ENCODE measurements at regions not wholly inside any gene's neighbourhood (a gene's known extent, or its start where the extent isn't known, plus 50 kb on each side); places are given as distances from the start of the nearest gene placed in this dataset.
"Not testable (repeated sequence)": the region's sequence is repeated elsewhere in the genome, so short reads cannot be mapped to it uniquely, and the experiment has no call there.

DNA sequence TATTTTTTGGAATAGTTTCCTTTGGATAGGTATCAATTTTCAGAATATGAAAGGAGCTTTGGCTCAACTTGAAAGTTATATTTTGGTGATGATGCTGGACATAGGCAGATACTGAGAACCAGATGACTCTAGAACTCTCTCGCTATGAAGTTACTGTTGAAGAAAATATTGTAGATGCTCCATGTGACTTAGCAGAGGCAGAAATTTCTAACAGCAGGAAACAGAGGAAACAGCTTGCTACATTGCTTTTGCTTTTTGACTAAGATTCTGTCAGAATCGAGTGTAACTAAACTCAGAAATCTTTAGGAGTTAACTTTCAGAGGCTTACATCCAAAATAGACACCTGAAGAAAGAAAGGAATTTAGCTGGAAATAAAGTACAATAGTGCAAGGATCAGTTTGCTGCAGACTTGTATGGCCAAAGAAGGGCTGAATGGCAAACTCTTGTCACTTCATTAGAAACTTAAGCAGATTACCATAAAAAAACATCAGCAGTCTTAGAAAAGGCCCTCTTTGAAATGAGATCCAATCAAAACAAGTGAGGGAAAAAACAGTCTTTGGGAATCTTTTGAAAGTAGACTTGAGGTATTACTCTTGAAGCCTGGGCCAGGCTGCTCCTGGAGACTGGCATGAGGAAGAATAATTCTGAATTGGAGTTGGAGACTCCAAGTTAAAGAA, 911.8 kb downstream of the FSCB start:
- no peak for DNase-seq
- TF ChIP-seq CTCF (IDR thresholded peaks at IDR 0.05; ENCODE audit: low read depth, low read length), result no peak
- no peaks in the 10 kb centered on the region for H3K27me3 ChIP-seq

DNA sequence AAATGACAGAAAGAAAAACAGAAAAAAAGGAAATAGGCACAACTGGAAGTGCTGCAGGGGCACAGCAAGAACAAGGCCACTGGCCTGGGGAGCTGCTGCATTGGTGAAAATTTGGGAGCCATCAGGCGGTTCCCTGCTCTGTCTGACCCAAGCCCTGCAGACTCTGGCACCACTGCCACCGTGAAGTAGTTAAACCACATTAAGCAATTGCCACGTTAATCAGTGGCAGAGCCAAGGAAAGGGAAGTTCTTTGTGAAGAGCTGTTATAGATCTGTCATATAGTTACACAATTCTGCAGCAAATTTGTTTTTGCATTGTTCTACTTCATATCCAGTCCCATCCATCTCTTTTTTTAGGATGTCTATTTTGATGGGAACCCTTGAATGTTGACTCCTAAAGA, 915.3 kb downstream of the FSCB start:
- Histone ChIP-seq H3K4me3 (ENCODE audit: low read depth, low read length) (no peak overlapping the region), H3K27me3 (no peaks in the 10 kb centered on the region), H3K9me3 (peaks cover under 1% of the 10 kb centered on the region; the same call in 1 of the 2 replicates), H3K4me1 (no peaks in the 10 kb centered on the region), H3K36me3 (no peaks in the 10 kb centered on the region)
- no peak for TF ChIP-seq CTCF (IDR thresholded peaks at IDR 0.05; ENCODE audit: low read depth, low read length)
- DNase-seq, result no peak

More for the DNA sequence above, 911.8 kb downstream of the FSCB start:
- Histone ChIP-seq H3K4me3 (ENCODE audit: low read depth, low read length) (no peak overlapping the region), H3K4me1 (no peaks in the 10 kb centered on the region), H3K36me3 (no peaks in the 10 kb centered on the region), H3K9me3 (peaks cover 3% of the 10 kb centered on the region)

GRCh38 chr14:43587183-43587582, 919.9 kb downstream of the FSCB start:
- H3K27me3 ChIP-seq, result no peaks in the 10 kb centered on the region
- no peak for TF ChIP-seq CTCF (IDR thresholded peaks at IDR 0.05; ENCODE audit: low read depth, low read length)
- H3K9me3 ChIP-seq, result no peaks in the 10 kb centered on the region
- no peak overlapping the region for H3K4me3 ChIP-seq (ENCODE audit: low read depth, low read length)
- DNase-seq, result no peak
- no peaks in the 10 kb centered on the region for H3K36me3 ChIP-seq
- H3K4me1 ChIP-seq, result no peaks in the 10 kb centered on the region

DNA sequence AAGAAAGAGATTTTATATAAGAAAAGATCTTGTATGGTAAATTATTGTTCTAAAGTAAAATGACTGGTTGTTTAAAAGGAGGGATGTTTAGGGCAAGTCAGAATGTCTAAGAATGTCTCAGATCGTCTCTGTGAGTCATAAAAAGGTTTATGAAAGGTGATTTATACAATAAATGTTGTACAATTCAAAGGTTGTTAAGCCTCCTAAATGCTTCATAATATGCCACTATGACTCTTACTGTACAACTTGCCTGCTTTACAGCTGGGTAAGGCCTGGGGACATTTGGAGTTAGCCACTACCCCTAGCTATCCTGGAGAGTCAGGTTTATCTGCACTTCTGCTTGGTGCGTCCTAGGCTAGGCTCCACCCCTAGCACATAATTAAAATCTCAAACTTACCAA, 927.4 kb downstream of the FSCB start:
- H3K4me3 ChIP-seq (ENCODE audit: low read depth, low read length), result no peak overlapping the region
- TF ChIP-seq CTCF (IDR thresholded peaks at IDR 0.05; ENCODE audit: low read depth, low read length), result no peak
- no peaks in the 10 kb centered on the region for H3K36me3 ChIP-seq
- no peaks in the 10 kb centered on the region for H3K4me1 ChIP-seq
- H3K9me3 ChIP-seq, result no peaks in the 10 kb centered on the region
- no peak for DNase-seq
- no peaks in the 10 kb centered on the region for H3K27me3 ChIP-seq

DNA sequence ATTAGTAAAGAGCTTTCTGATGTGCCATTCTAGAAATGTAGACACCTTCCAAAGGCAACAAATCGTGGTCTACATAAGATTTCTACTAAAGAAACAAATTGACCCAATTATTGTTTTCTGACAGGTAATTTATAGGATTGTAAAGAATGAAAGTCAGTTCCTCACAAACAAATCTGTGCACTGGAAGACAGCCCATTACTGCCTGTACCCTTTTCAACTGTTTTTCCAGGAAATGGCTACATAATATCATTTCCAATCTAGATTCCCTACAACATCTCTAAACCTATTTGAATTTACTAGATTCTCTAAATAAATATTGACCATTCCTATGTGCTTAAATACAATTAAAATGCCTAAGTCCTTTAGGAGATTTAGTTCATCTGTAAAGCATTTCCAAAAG, 939.1 kb downstream of the FSCB start:
- Histone ChIP-seq H3K36me3 (no peaks in the 10 kb centered on the region), H3K9me3 (no peaks in the 10 kb centered on the region), H3K27me3 (no peaks in the 10 kb centered on the region), H3K4me3 (ENCODE audit: low read depth, low read length) (no peak overlapping the region), H3K4me1 (no peaks in the 10 kb centered on the region)
- TF ChIP-seq CTCF (IDR thresholded peaks at IDR 0.05; ENCODE audit: low read depth, low read length), result no peak
- no peak for DNase-seq

DNA sequence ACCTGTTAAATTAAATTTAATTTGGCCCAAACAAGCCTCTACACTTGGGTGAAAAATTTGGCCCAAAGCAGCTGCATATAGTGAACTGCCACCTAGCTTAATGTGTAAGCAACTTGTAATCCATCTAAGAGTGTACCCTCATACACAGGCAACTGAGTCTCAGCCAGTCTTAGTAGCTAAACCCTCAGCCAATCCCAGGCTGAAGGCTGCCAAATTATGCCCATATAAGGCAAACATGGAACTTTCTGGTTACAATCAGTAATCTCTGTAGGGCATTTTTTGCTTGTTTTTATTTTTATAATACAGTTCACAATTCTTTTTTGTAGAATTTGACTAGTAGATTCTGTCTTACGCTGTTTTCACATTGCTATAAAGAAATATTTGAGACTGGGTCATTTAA, 958.7 kb downstream of the FSCB start:
- no peaks in the 10 kb centered on the region for H3K36me3 ChIP-seq
- H3K9me3 ChIP-seq, result no peaks in the 10 kb centered on the region
- DNase-seq, result no peak
- no peaks in the 10 kb centered on the region for H3K4me1 ChIP-seq
- H3K27me3 ChIP-seq, result no peaks in the 10 kb centered on the region
- H3K4me3 ChIP-seq (ENCODE audit: low read depth, low read length), result no peak overlapping the region
- no peak for TF ChIP-seq CTCF (IDR thresholded peaks at IDR 0.05; ENCODE audit: low read depth, low read length)

GRCh38 chr14:43547596-43547995, 959.5 kb downstream of the FSCB start:
- not testable (repeated sequence) for H3K27me3 ChIP-seq; H3K36me3 ChIP-seq; H3K4me3 ChIP-seq (ENCODE audit: low read depth, low read length)

More at GRCh38 chr14:43547596-43547995, 959.5 kb downstream of the FSCB start:
- not testable (repeated sequence) for H3K4me1 ChIP-seq, H3K9me3 ChIP-seq, DNase-seq

All from BE2C (cell line).